Heart left ventricle (tissue), 16 donors: ENCODE measurements at regions not wholly inside any gene's neighbourhood (a gene's known extent, or its start where the extent isn't known, plus 50 kb on each side); places are given as distances from the start of the nearest gene placed in this dataset.

Experiments
- ATAC-seq, 4 donors: fragments of 200-7000 bp; cut with Tn5 transposase; one replicate each; pipeline ENCODE4 v1.9.1; 2020 to 2022; ENCODE audit warnings: moderate library complexity in 4 of 4, mild to moderate bottlenecking in 3 of 4, moderate number of reproducible peaks in 1 of 4
- DNase-seq, 5 donors: peaks; one replicate each; pipeline ENCODE4 v3.0.0-alpha.2; 2020
- H3K27ac ChIP-seq, 12 donors: fragments of 200-600 bp; sonication (generic) in 4 of 12; one replicate each; pipeline versions ENCODE4 v1.5.0 to v1.8.0; 2016 to 2022; ENCODE audit warnings: mild to moderate bottlenecking in 2 of 12
- H3K27me3 ChIP-seq, 9 donors: fragments of 200-600 bp; sonication (generic) in 2 of 9; one replicate each; pipeline versions ENCODE4 v1.5.1 to v1.8.0; 2016 to 2022; ENCODE audit warnings: mild to moderate bottlenecking in 3 of 9
- H3K36me3 ChIP-seq, 9 donors: fragments of 200-600 bp; sonication (generic) in 2 of 9; one replicate each; pipeline versions ENCODE4 v1.5.0 to v1.8.0; 2018 to 2022; ENCODE audit warnings: mild to moderate bottlenecking in 2 of 9
- H3K4me1 ChIP-seq, 12 donors: fragments of 200-600 bp; sonication (generic) in 4 of 12; one replicate each; pipeline versions ENCODE4 v1.5.0 to v1.8.0; 2016 to 2022; ENCODE audit warnings: mild to moderate bottlenecking in 3 of 12
- H3K4me3 ChIP-seq, 12 donors: fragments of 200-600 bp; sonication (generic) in 4 of 12; one replicate each; pipeline versions ENCODE4 v1.5.0 to v1.8.0; 2017 to 2022; ENCODE audit warnings: mild to moderate bottlenecking in 9 of 12, moderate library complexity in 4 of 12
- H3K9me3 ChIP-seq, 12 donors: fragments of 200-600 bp; sonication (generic) in 4 of 12; one replicate each; pipeline versions ENCODE4 v1.5.0 to v1.8.0; 2016 to 2022; ENCODE audit warnings: mild to moderate bottlenecking in 1 of 12
- CTCF ChIP-seq, 12 donors: fragments of 200-600 bp; sonication (generic) in 4 of 12; IDR thresholded peaks; one replicate each; pipeline versions ENCODE4 v1.5.0 to v1.8.0; 2018 to 2022; ENCODE audit warnings: antibody characterized with exemption in 12 of 12, mild to moderate bottlenecking in 5 of 12
- POLR2A ChIP-seq, 2 donors: fragments of 450-650 bp; IDR thresholded peaks; one replicate each; pipeline ENCODE4 v1.6.1; 2017; ENCODE audit warnings: antibody characterized with exemption in 2 of 2, mild to moderate bottlenecking in 2 of 2, moderate library complexity in 2 of 2
- WGBS, 4 donors: extraction: QIAGEN DNeasy Blood & Tissue Kit in 2 of 4; methylation state at CpG; one replicate each; pipeline versions ENCODE4 v1.1.5 to v1.1.7; 2013 to 2018; 5-methylcytosine and 5-hydroxymethylcytosine counted together
- intact Hi-C, 10 donors: fragments of 100-400 bp; cut with DNase I; formaldehyde crosslinking; loops; one replicate each; pipeline versions ENCODE4 v1.11.1 to v1.14.2; 2022
- donor health status: ischemic (EF 13 %, LVEDD 7.1; RV severe dilation, severe dysfunction).
- donor health status: healthy with polysubstance abuse.
- donor health status: DM: no; HTN: yes; CAD: no.
- donor health status: DM: no; HTN: no; CAD: no.
- donor health status: ischemic (EF 25% LVEDD 6.9; RV normal size, moderate dysfunction).
- donor health status: ischemic (EF 25% LVEDD 5.7; RV mildly dilated, moderate dysfunction).
- donor health status: healthy.
- donor health status: DM: yes; HTN: yes; CAD: no.
- donor health status: ischemic (EF 35%, LVEDD 5.7; RV mildly dilated, moderate dysfunction).
- donor health status: nonischemic (EF 11% LVEDD 7.7; RV severe dilation, severe dysfunction).
- donor health status: DM: yes; HTN: yes; CAD: no.
- donor health status: PGD.
- donor health status: ischemic (EF 29% LVEDD 5.4; RV normal size, mild dysfunction).
- donor health status: nonischemic (EF 23%, LVEDD 6.1; RV moderate dilation, normal function).

GRCh38 chr2:191544461-191545062 lies 133.4 kb upstream of the NABP1 start:
- TF ChIP-seq POLR2A (IDR thresholded peaks at IDR 0.05) (no peak), CTCF (IDR thresholded peaks at IDR 0.05) (no peak)
- no peak for DNase-seq
- H3K36me3 ChIP-seq: no peaks in the 10 kb centered on the region
- no peaks in the 10 kb centered on the region for H3K4me1 ChIP-seq
- H3K4me3 ChIP-seq: no peak overlapping the region
- intact Hi-C loops: no loop called here
- no peak for ATAC-seq
- peaks cover 0 to 12% (median 0%) of the 10 kb centered on the region in 12 donors for H3K9me3 ChIP-seq
- no peak overlapping the region for H3K27ac ChIP-seq
- H3K27me3 ChIP-seq: no peaks in the 10 kb centered on the region

DNA sequence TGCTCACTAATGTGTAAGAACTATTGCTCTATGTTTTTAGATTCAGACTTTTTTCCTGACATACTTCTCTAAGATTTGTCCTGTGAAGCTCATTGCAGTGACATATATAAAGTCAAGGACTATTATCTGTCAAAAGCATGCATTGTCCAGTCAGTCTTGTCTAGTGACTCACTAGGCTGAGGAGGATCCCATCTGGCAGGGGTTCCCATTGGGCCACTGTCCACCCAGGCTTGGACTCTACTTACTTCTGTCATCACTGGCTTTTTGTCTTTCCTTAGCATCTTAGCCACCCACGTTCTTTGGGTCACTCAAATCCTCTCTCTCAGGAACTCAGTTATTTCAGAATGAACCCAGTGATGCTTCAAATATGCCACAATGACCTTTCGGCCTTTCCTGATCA lies 132.6 kb upstream of the NABP1 start:
- Histone ChIP-seq H3K9me3 (peaks cover 0 to 12% (median 0%) of the 10 kb centered on the region in 12 donors), H3K4me1 (no peaks in the 10 kb centered on the region), H3K36me3 (no peaks in the 10 kb centered on the region), H3K4me3 (no peak overlapping the region), H3K27ac (no peak overlapping the region), H3K27me3 (no peaks in the 10 kb centered on the region)
- no peak for DNase-seq
- intact Hi-C loops: no loop called here
- TF ChIP-seq POLR2A (IDR thresholded peaks at IDR 0.05) (no peak), CTCF (IDR thresholded peaks at IDR 0.05) (no peak)
- 90 to 95% (median 92%) methylated on average over 2 of the region's 2 CpGs for WGBS, 4 donors
- ATAC-seq: no peak

GRCh38 chr2:191552066-191552465 lies 125.9 kb upstream of the NABP1 start:
- Histone ChIP-seq H3K4me1 (peaks cover 0 to 3% (median 0%) of the 10 kb centered on the region in 12 donors), H3K9me3 (no peaks in the 10 kb centered on the region), H3K36me3 (no peaks in the 10 kb centered on the region), H3K27me3 (peaks cover 0 to 8% (median 0%) of the 10 kb centered on the region in 9 donors), H3K4me3 (no peak overlapping the region), H3K27ac (no peak overlapping the region)
- DNase-seq (no peak), ATAC-seq (no peak)
- intact Hi-C loops: loop anchor here in 4 of 10 donors (10.0 kb wide), 2 partner anchors 263 to 613 kb away; no protein-coding TSS in a partner anchor
- WGBS, 4 donors: 53 to 69% (median 61%) methylated on average over 6 of the region's 6 CpGs
- no peak for TF ChIP-seq POLR2A (IDR thresholded peaks at IDR 0.05)
- TF ChIP-seq CTCF (IDR thresholded peaks at IDR 0.05): no peak

GRCh38 chr2:191554240-191554639 lies 123.7 kb upstream of the NABP1 start:
- peaks cover 0 to 8% (median 0%) of the 10 kb centered on the region in 9 donors for H3K27me3 ChIP-seq
- no peaks in the 10 kb centered on the region for H3K9me3 ChIP-seq
- 84 to 89% (median 86%) methylated on average over 3 of the region's 3 CpGs for WGBS, 4 donors
- H3K27ac ChIP-seq: no peak overlapping the region
- H3K4me3 ChIP-seq: no peak overlapping the region
- H3K4me1 ChIP-seq: peaks cover 0 to 3% (median 0%) of the 10 kb centered on the region in 12 donors
- intact Hi-C loops: loop anchor here in 6 of 10 donors (2.0 to 10.0 kb wide), 4 partner anchors 137 to 611 kb away; no protein-coding TSS in a partner anchor
- DNase-seq (no peak), ATAC-seq (no peak)
- H3K36me3 ChIP-seq: no peaks in the 10 kb centered on the region
- TF ChIP-seq POLR2A (IDR thresholded peaks at IDR 0.05): no peak
- TF ChIP-seq CTCF (IDR thresholded peaks at IDR 0.05): no peak
